Tibial nerve (tissue), 4 donors: ENCODE measurements at regions not wholly inside any gene's neighbourhood (a gene's known extent, or its start where the extent isn't known, plus 50 kb on each side); places are given as distances from the start of the nearest gene placed in this dataset.
A peak's percentile ranks its signal among the peaks of the same experiment; 100 is the strongest.

ENCODE experiments used
- DNase-seq, 2 donors: peaks; one replicate each; pipeline ENCODE4 v3.0.0-alpha.2; 2019; ENCODE audit warnings: low spot score in 2 of 2
- H3K27ac ChIP-seq, 4 donors: fragments of 200-600 bp; sonication (generic) in 3 of 4; one replicate each; pipeline ENCODE4 v1.5.1; 2017 to 2019; ENCODE audit warnings: mild to moderate bottlenecking in 1 of 4
- H3K27me3 ChIP-seq, 2 donors: fragments of 200-600 bp; sonication (generic) in 1 of 2; one replicate each; pipeline versions ENCODE4 v1.5.1 to v1.6.0; 2017 to 2019
- H3K36me3 ChIP-seq, 3 donors: fragments of 200-600 bp; sonication (generic); one replicate each; pipeline ENCODE4 v1.5.1; 2018 to 2019
- H3K4me1 ChIP-seq, 4 donors: fragments of 200-600 bp; sonication (generic) in 3 of 4; one replicate each; pipeline ENCODE4 v1.5.1; 2017 to 2019
- H3K4me3 ChIP-seq, 4 donors: fragments of 200-600 bp; sonication (generic) in 3 of 4; one replicate each; pipeline ENCODE4 v1.5.1; 2017 to 2019; ENCODE audit warnings: mild to moderate bottlenecking in 1 of 4, moderate library complexity in 1 of 4
- H3K9me3 ChIP-seq, 4 donors: fragments of 200-600 bp; sonication (generic) in 3 of 4; one replicate each; pipeline ENCODE4 v1.5.1; 2017 to 2019
- EP300 ChIP-seq, 2 donors: sonication (generic); formaldehyde crosslinking; IDR thresholded peaks; one replicate each; pipeline ENCODE4 v1.6.1; 2017; ENCODE audit warnings: antibody characterized with exemption in 2 of 2, mild to moderate bottlenecking in 1 of 2
- POLR2A ChIP-seq, 2 donors: fragments of 450-650 bp; IDR thresholded peaks; one replicate each; pipeline ENCODE4 v1.6.1; 2017; ENCODE audit warnings: antibody characterized with exemption in 2 of 2, mild to moderate bottlenecking in 2 of 2, moderate library complexity in 2 of 2
- WGBS, 2 donors: methylation state at CpG; one replicate each; pipeline ENCODE4 v1.1.5; 2018; 5-methylcytosine and 5-hydroxymethylcytosine counted together
- TF ChIP-seq, protein P1 (sequence below), 5 experiments: fragments of 200-600 bp in 3 of 5; fragments of 450-650 bp in 2 of 5; sonication (generic) in 3 of 5; IDR thresholded peaks; one replicate each; pipeline ENCODE4 v1.5.1; 2016 to 2019; ENCODE audit warnings: antibody characterized with exemption in 5 of 5, mild to moderate bottlenecking in 3 of 5, moderate library complexity in 2 of 5

DNA sequence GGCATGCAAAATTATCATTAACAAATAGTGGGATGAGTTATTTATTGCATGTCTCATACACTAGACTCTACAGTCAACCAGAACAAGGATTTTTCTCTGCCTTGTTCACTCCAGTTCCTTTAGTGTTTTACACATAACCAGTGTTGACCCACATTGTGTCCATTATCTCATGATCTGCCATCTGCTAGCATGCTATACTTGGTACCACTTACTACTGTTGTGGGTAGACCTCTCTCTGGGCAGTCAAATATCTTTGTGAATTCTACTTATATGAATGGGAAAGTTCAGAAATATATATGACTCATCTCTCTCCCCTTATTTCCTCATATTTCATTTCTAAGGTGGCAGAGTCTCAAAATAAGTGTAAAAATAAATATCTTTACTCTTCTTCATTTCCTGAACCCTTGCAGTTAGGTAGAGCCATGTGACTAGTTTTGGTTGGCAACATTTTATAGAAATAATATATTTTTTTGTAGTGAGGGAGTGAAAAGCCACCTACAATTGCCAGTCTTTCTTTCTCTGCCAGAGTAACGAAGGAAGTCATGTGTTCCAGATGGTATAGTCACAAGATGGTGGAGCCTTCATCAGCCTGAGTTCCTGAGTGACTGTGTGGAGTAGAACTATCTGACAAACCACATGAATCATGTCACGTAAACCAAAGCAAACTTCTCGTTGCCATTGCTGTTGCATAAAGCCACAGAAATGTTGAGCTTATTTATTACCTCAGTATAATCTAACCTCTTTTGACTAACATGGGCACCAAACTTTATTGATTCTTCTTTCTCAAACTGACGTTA lies 704.0 kb downstream of the RNF144A start:
- DNase-seq, result no peak
- no peak for TF ChIP-seq POLR2A (IDR thresholded peaks at IDR 0.05)
- TF ChIP-seq EP300 (IDR thresholded peaks at IDR 0.05), result no peak
- TF ChIP-seq, protein P1, sequence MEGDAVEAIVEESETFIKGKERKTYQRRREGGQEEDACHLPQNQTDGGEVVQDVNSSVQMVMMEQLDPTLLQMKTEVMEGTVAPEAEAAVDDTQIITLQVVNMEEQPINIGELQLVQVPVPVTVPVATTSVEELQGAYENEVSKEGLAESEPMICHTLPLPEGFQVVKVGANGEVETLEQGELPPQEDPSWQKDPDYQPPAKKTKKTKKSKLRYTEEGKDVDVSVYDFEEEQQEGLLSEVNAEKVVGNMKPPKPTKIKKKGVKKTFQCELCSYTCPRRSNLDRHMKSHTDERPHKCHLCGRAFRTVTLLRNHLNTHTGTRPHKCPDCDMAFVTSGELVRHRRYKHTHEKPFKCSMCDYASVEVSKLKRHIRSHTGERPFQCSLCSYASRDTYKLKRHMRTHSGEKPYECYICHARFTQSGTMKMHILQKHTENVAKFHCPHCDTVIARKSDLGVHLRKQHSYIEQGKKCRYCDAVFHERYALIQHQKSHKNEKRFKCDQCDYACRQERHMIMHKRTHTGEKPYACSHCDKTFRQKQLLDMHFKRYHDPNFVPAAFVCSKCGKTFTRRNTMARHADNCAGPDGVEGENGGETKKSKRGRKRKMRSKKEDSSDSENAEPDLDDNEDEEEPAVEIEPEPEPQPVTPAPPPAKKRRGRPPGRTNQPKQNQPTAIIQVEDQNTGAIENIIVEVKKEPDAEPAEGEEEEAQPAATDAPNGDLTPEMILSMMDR (IDR thresholded peaks at IDR 0.05), result no peak
- WGBS, 2 donors, result 92 to 94% methylated on average over 4 of the region's 4 CpGs

DNA sequence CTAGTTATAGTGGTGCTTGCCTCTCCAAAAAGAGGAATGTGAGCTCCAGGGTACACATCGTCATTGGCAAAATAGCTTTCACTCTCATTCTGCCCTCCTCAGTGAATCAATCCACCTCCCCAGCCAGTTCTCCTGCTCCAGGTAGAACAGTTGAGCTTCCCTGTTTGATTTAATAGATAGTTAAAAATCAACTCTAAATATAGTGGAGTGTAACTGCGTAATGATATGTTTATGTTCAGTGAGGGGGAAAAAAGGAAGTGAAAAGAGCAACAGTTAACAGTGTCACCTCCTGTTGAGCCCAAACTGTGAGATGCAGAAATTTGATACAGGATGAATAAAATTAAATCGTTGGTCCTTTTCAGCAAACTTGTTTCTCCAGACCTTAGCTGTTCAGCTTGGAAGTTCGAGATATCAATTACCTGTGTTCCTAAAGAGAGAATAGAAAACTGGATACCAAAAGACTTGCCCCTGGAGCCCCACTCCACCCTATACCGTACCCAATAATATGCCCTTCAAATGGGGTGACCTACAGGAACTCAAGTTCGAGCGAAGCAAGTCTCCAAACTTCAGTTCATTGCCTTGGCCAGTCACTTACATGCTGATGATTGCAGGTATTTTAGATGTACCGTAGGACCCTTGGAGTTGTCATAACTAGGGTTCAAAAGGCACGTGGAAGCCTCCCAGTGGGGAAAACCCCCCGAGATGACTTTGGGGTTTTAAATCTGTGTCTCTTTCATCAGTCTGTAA lies 708.4 kb downstream of the RNF144A start:
- TF ChIP-seq POLR2A (IDR thresholded peaks at IDR 0.05) (no peak), EP300 (IDR thresholded peaks at IDR 0.05) (no peak)
- TF ChIP-seq, protein P1 (IDR thresholded peaks at IDR 0.05), result no peak
- no peaks in the 10 kb centered on the region for H3K36me3 ChIP-seq
- no peaks in the 10 kb centered on the region for H3K9me3 ChIP-seq
- no peaks in the 10 kb centered on the region for H3K27me3 ChIP-seq
- DNase-seq, result no peak
- H3K27ac ChIP-seq, result no peak overlapping the region
- WGBS, 2 donors, result 74 to 79% methylated on average over 10 of the region's 10 CpGs
- H3K4me3 ChIP-seq, result no peak overlapping the region
- H3K4me1 ChIP-seq, result no peaks in the 10 kb centered on the region

More for the DNA sequence above, 704.0 kb downstream of the RNF144A start:
- Histone ChIP-seq H3K36me3 (no peaks in the 10 kb centered on the region), H3K27ac (peak overlapping the region in 1 of 4 donors; percentile 24), H3K4me1 (no peaks in the 10 kb centered on the region), H3K9me3 (no peaks in the 10 kb centered on the region), H3K4me3 (no peak overlapping the region), H3K27me3 (no peaks in the 10 kb centered on the region)

DNA sequence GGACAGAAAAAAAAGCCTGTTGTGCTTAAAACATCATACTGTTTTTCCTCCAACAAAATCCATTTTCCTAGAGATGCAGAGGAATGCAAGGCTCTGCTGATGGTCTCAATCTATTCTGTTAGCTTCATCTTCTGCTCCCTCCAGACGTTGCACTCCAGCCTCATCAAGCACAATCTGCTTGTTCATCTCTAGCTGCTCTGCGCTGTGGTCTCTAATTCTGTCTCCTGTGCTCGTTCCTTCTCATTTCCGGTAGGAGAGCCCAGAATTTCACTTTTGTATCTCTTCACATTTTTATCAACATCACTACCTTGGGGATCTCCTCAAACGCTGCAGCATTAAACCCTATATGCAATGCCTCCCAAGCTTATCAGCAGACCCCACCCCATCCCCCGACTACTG lies 708.9 kb downstream of the RNF144A start:
- H3K36me3 ChIP-seq, result no peaks in the 10 kb centered on the region
- no peaks in the 10 kb centered on the region for H3K27me3 ChIP-seq
- H3K27ac ChIP-seq, result no peak overlapping the region
- H3K9me3 ChIP-seq, result no peaks in the 10 kb centered on the region
- TF ChIP-seq POLR2A (IDR thresholded peaks at IDR 0.05) (no peak), EP300 (IDR thresholded peaks at IDR 0.05) (no peak)
- TF ChIP-seq, protein P1 (IDR thresholded peaks at IDR 0.05), result no peak
- no peaks in the 10 kb centered on the region for H3K4me1 ChIP-seq
- DNase-seq, result no peak
- H3K4me3 ChIP-seq, result no peak overlapping the region
- WGBS, 2 donors, result 88 to 92% methylated on average over 6 of the region's 6 CpGs

DNA sequence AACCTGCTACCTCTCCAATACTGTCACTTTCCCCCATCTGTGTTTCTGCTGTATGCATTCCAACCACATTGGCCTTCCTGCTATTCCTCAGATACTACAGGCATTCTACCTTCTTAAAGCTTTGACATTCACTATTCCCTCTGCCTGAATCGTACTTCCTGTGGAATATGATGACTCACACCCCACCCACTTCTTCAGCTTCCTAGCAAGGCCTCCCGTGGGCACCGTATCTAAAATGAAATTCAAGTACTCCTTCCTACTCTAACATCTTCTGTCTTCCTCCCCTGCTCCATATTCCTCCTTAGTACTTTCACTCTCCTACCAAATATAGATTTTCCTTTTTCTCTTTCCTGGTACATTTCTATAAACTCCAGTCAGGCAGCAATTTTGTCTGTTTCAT lies 710.4 kb downstream of the RNF144A start:
- no peak for DNase-seq
- WGBS, 2 donors, result 16 to 24% methylated on average over 3 of the region's 3 CpGs
- H3K4me3 ChIP-seq, result no peak overlapping the region
- no peaks in the 10 kb centered on the region for H3K27me3 ChIP-seq
- H3K36me3 ChIP-seq, result no peaks in the 10 kb centered on the region
- H3K4me1 ChIP-seq, result no peaks in the 10 kb centered on the region
- no peak overlapping the region for H3K27ac ChIP-seq
- H3K9me3 ChIP-seq, result no peaks in the 10 kb centered on the region
- TF ChIP-seq EP300 (IDR thresholded peaks at IDR 0.05) (no peak), POLR2A (IDR thresholded peaks at IDR 0.05) (no peak)
- TF ChIP-seq, protein P1 (IDR thresholded peaks at IDR 0.05), result no peak

DNA sequence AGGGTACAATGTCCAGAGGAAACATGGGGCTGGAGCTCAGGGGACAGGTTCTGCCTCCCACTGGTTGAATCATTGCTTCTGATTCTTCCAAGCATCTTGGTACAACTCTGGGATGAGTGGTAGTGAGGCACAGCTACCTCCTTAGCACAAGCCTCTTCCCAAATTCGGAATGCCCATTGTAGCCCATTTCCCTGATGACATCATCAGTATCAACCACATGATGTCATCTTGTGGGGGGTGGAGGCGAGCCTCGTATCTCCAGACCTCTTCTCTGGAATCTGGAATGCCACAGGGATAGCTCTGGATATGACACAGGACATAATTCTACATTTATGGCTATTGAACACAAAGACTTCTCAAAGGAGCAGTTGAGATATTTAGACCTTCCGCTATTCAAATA lies 715.2 kb downstream of the RNF144A start:
- H3K9me3 ChIP-seq, result no peaks in the 10 kb centered on the region
- no peak overlapping the region for H3K27ac ChIP-seq
- H3K36me3 ChIP-seq, result no peaks in the 10 kb centered on the region
- no peak for DNase-seq
- 74 to 85% methylated on average over 4 of the region's 4 CpGs for WGBS, 2 donors
- TF ChIP-seq, protein P1 (IDR thresholded peaks at IDR 0.05), result no peak
- TF ChIP-seq EP300 (IDR thresholded peaks at IDR 0.05) (no peak), POLR2A (IDR thresholded peaks at IDR 0.05) (no peak)
- H3K27me3 ChIP-seq, result no peaks in the 10 kb centered on the region
- H3K4me1 ChIP-seq, result no peaks in the 10 kb centered on the region
- H3K4me3 ChIP-seq, result no peak overlapping the region
